Natural killer cell (primary cell): ENCODE measurements at regions not wholly inside any gene's neighbourhood (a gene's known extent, or its start where the extent isn't known, plus 50 kb on each side); places are given as distances from the start of the nearest gene placed in this dataset.

Experiments
- ATAC-seq, 3 donors: fragments of 150-1000 bp in 2 of 3; fragments of 200-7000 bp in 1 of 3; cut with Tn5 transposase; 1 replicate in 1 of 3; 2 replicates in 2 of 3; pipeline ENCODE4 v1.10.0; 2021; ENCODE audit warnings: mild to moderate bottlenecking in 2 of 3, moderate library complexity in 2 of 3
- DNase-seq, 2 donors: peaks; one replicate each; pipeline versions ENCODE4 v3.0.0 to v3.0.0-alpha.2; 2013 to 2021; ENCODE audit warnings: mixed read lengths in 1 of 2
- H3K27ac ChIP-seq: one replicate; pipeline ENCODE4 v1.5.1; 2013; ENCODE audit warnings: mild to moderate bottlenecking, low read length
- H3K27me3 ChIP-seq: one replicate; pipeline ENCODE4 v1.6.1; 2013; ENCODE audit warnings: low read length; ENCODE audit not compliant: control insufficient read depth, insufficient read depth
- H3K36me3 ChIP-seq: one replicate; pipeline ENCODE4 v1.6.1; 2013; ENCODE audit warnings: low read length; ENCODE audit not compliant: control insufficient read depth, insufficient read depth
- H3K4me1 ChIP-seq: one replicate; pipeline ENCODE4 v1.6.1; 2013; ENCODE audit warnings: low read length; ENCODE audit not compliant: control insufficient read depth, insufficient read depth
- H3K4me3 ChIP-seq: one replicate; pipeline ENCODE4 v1.5.1; 2013; ENCODE audit warnings: low read length
- H3K9me3 ChIP-seq: one replicate; pipeline ENCODE4 v1.6.1; 2013; ENCODE audit warnings: low read length; ENCODE audit not compliant: control insufficient read depth, insufficient read depth
- H3K27ac Mint-ChIP-seq, 2 donors: one replicate each; pipeline ENCODE4 v1.8.0; 2022; ENCODE audit warnings: mild to moderate bottlenecking in 2 of 2, mixed read lengths in 2 of 2, moderate library complexity in 1 of 2
- H3K27me3 Mint-ChIP-seq, 2 donors: one replicate each; pipeline ENCODE4 v1.8.0; 2022; ENCODE audit warnings: low read depth in 2 of 2, mixed read lengths in 2 of 2
- H3K36me3 Mint-ChIP-seq: one replicate; pipeline ENCODE4 v1.8.0; 2022; ENCODE audit warnings: mixed read lengths
- H3K4me1 Mint-ChIP-seq, 2 donors: one replicate each; pipeline ENCODE4 v1.8.0; 2022; ENCODE audit warnings: mixed read lengths in 2 of 2
- H3K4me3 Mint-ChIP-seq: one replicate; pipeline ENCODE4 v1.8.0; 2022; ENCODE audit warnings: mild to moderate bottlenecking, moderate library complexity, mixed read lengths
- H3K9me3 Mint-ChIP-seq, 2 donors: one replicate each; pipeline ENCODE4 v1.8.0; 2022; ENCODE audit warnings: mixed read lengths in 2 of 2
- CTCF ChIP-seq: fragments of 200-600 bp; IDR thresholded peaks from one replicate; pipeline ENCODE4 v1.8.0; 2022; ENCODE audit warnings: antibody characterized with exemption
- WGBS: methylation state at CpG from one replicate; pipeline ENCODE4 v1.1.7; 2013; ENCODE audit warnings: missing lambda C conversion rate; ENCODE audit not compliant: insufficient coverage; 5-methylcytosine and 5-hydroxymethylcytosine counted together
- intact Hi-C: fragments of 100-400 bp; cut with micrococcal nuclease; formaldehyde crosslinking; loops from one replicate; pipeline ENCODE4 v1.14.2; 2022

- no peaks in the 10 kb centered on the region for H3K9me3 Mint-ChIP-seq
- 63% methylated on average over 5 of the region's 6 CpGs for WGBS
Observed at GRCh38 chr2:44833171-44834069, 108.1 kb upstream of the SIX3 start.

GRCh38 chr2:44834656-44835055, 106.8 kb upstream of the SIX3 start:
- TF ChIP-seq CTCF = no peak
- Mint-ChIP-seq H3K4me3 (no peak overlapping the region), H3K27ac (no peak overlapping the region), H3K27me3 (peaks cover 3 to 10% of the 10 kb centered on the region in 2 donors), H3K9me3 (no peaks in the 10 kb centered on the region), H3K4me1 (no peaks in the 10 kb centered on the region), H3K36me3 (no peaks in the 10 kb centered on the region)
- Histone ChIP-seq H3K4me1 (no peaks in the 10 kb centered on the region), H3K4me3 (no peak overlapping the region), H3K9me3 (peaks cover 4% of the 10 kb centered on the region), H3K27ac (no peak overlapping the region), H3K27me3 (no peaks in the 10 kb centered on the region), H3K36me3 (no peaks in the 10 kb centered on the region)
- no peak for DNase-seq
- no CpG with 5 or more reads among the region's 1 CpG for WGBS
- intact Hi-C loops = no loop called here
- no peak for ATAC-seq

More at GRCh38 chr2:44833171-44834069, 108.1 kb upstream of the SIX3 start:
- Histone ChIP-seq H3K4me1 (no peaks in the 10 kb centered on the region), H3K9me3 (peaks cover 4% of the 10 kb centered on the region), H3K36me3 (no peaks in the 10 kb centered on the region), H3K27ac (no peak overlapping the region), H3K27me3 (no peaks in the 10 kb centered on the region), H3K4me3 (no peak overlapping the region)
- TF ChIP-seq CTCF = no peak
- peaks cover 10 to 12% of the 10 kb centered on the region in 2 donors for H3K27me3 Mint-ChIP-seq
- H3K36me3 Mint-ChIP-seq = no peaks in the 10 kb centered on the region
- H3K4me1 Mint-ChIP-seq = no peaks in the 10 kb centered on the region
- DNase-seq = no peak
- ATAC-seq = no peak
- intact Hi-C loops = no loop called here
- no peak overlapping the region for H3K27ac Mint-ChIP-seq
- H3K4me3 Mint-ChIP-seq = no peak overlapping the region

- Mint-ChIP-seq H3K27me3 (peaks cover 8 to 10% of the 10 kb centered on the region in 2 donors), H3K4me1 (no peaks in the 10 kb centered on the region), H3K27ac (no peak overlapping the region), H3K9me3 (no peaks in the 10 kb centered on the region), H3K36me3 (no peaks in the 10 kb centered on the region), H3K4me3 (no peak overlapping the region)
- TF ChIP-seq CTCF = no peak
- intact Hi-C loops = no loop called here
- no peaks in the 10 kb centered on the region for H3K27me3 ChIP-seq
- H3K36me3 ChIP-seq = no peaks in the 10 kb centered on the region
- DNase-seq (no peak), ATAC-seq (no peak)
- H3K4me3 ChIP-seq = no peak overlapping the region
- no peaks in the 10 kb centered on the region for H3K4me1 ChIP-seq
- no peak overlapping the region for H3K27ac ChIP-seq
- H3K9me3 ChIP-seq = peaks cover 4% of the 10 kb centered on the region
- 69% methylated on average over 8 of the region's 8 CpGs for WGBS
Observed at GRCh38 chr2:44836174-44836573, 105.3 kb upstream of the SIX3 start.
